HG03280 (cell line): ENCODE measurements at regions not wholly inside any gene's neighbourhood (a gene's known extent, or its start where the extent isn't known, plus 50 kb on each side); places are given as distances from the start of the nearest gene placed in this dataset.

Experiments used
- ATAC-seq: cut with Tn5 transposase; IDR thresholded peaks from one replicate; pipeline ENCODE4 v1.9.1; 2021; ENCODE audit warnings: mild to moderate bottlenecking, moderate library complexity; ENCODE audit not compliant: unreplicated experiment

DNA sequence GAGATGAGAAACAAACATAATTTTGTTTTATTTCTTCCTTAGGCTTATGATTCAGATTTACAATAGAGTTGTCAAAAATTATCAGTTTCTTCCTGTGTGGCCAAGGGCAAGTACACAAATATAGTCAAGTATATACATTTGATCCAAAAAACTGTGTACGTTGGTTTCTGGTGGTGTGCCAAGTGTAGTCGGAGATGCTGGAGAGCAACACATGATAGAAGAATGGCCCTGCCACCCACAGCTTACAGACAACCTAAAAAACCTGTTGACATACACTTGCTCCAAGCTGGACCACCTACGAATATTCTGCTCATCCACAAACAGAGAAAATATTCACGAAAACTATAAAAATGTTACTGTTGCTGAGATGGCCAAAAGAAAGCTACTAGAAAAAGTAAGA lies 890.8 kb upstream of the PHF14 start:
- ATAC-seq: no peak

- ATAC-seq: no peak
These were observed 889.9 kb upstream of the PHF14 start for GRCh38 chr7:10083766-10084165.

GRCh38 chr7:10085231-10085630 lies 888.4 kb upstream of the PHF14 start:
- no peak for ATAC-seq

GRCh38 chr7:10100572-10100971 lies 873.1 kb upstream of the PHF14 start:
- ATAC-seq: no peak

DNA sequence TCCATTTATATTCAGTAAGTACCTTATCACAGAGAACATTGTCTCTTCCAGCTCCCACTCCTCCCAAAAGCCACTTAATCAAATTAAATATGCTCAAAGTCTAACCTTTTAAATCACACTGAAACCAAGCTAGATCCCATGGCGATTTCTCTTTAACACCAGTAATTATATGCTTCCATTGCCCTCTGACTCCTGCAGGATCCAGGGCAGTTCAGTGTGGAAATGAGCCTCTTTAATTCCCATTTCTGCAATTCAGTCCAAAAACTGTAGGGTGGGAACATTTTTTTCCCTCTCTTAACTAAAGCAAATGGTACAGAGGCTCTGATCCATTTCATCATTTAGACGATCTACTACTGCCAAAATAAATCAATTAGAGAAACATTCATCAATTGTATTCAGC lies 872.3 kb upstream of the PHF14 start:
- no peak for ATAC-seq

DNA sequence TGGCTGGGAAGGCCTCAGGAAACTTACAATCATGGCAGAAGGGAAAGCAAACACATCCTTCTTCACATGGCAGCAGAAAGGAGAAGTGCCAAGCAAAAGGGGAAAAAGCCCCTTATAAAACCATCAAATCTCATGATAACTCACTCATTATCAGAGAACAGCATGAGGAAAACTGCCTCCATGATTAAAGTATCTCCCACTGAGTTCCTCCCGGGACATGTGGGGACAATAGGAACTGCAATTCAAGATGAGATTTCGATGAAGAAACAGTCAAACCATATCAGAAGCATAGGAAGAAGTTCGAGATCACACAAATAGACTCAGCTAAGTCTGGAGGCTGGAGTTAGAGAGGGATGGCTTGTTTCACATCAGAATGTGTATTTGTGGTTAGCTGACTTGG lies 869.4 kb upstream of the PHF14 start:
- no peak for ATAC-seq

GRCh38 chr7:10106609-10107008 lies 867.1 kb upstream of the PHF14 start:
- no peak for ATAC-seq

DNA sequence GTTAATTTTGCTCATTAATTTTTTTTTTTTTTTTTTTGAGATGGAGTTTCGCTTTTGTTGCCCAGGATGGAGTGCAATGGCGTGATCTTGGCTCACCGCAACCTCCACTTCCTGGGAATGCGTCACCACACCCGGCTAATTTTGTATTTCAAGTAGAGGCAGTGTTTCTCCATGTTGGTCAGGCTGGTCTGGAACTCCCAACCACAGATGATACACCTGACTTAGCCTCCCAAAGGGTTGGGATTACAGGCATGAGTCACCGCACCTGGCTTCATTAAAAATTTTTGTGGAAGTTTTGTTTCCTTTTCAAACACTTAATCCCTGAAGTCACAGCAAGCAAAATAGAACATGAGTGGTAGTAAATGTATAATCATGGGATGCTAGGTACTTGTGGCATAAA lies 857.2 kb upstream of the PHF14 start:
- no peak for ATAC-seq

DNA sequence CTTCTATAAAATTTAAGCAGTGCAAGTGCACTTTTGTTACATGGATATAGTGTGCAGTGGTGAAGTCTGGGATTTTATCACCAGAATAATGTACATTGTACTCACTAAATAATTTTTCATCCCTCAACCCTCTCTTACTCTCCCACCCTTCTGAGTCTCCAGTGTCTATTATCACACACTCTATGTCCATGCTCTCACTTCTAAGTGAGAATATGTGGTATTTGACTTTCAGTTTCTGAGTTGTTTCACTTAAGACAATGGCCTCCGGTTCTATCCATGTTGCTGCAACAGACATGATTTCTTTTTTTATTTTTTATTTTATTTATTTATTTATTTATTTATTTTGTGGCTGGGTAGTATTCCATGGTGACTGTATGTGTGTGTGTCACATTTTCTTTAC lies 855.9 kb upstream of the PHF14 start:
- no peak for ATAC-seq

DNA sequence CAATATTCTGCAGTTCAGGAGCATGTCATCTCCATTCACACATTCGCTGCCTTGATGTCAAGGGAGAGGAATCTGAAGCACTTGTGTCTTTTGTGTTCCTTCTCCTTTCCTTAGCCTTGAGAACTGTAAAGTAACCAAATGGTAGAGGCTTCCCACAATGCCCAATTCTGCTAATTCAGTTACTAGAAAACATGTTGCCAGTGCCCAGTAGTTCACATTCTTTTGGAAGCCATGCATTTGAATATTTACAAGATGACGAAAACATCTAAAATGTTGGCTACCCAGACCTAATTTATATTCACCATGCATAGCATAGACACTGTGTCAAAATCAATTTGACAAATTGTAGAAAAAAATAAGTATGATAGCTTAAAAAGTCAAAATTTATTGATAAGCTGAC lies 852.7 kb upstream of the PHF14 start:
- no peak for ATAC-seq

DNA sequence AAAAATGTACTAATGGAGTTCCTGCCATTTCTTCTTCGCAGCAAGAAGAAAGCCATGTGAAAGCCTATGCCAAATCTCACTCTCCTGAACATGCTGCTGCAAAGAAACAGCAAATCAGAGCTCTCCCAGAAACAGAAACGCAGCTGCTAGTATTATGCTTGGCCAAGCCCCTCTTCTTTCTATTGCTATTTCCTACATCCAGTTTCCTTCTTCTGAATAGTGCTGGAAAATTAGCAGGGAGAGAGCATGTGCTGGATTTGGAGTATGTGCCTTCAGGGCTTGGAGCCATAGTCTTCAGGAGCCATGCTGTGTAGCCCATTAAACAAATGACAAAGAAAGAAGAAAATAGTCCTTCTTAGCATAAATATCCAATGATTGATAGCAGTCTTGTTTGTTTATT lies 852.0 kb upstream of the PHF14 start:
- ATAC-seq: no peak

- ATAC-seq: no peak
These were observed 851.0 kb upstream of the PHF14 start for GRCh38 chr7:10122551-10123100.

DNA sequence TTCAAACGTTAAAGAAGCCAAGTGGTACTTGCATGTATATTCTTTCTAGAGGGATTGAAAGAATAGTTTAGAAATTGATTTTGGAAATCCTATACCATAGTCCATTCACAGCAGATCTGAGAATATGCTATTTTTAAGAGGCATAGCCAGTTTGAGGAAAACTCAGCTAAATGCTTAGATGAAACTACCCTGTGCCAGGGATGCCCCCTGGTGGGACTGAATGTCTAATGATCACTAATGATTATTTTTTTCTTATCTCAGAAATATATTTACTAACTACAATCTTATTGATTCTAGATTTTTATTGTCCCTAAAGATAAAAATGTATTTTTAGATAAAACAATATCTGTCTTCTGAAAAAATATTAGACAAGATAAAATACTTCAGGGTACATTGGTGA lies 844.9 kb upstream of the PHF14 start:
- no peak for ATAC-seq

- ATAC-seq: no peak
These were observed 835.4 kb upstream of the PHF14 start for GRCh38 chr7:10138087-10138854.

DNA sequence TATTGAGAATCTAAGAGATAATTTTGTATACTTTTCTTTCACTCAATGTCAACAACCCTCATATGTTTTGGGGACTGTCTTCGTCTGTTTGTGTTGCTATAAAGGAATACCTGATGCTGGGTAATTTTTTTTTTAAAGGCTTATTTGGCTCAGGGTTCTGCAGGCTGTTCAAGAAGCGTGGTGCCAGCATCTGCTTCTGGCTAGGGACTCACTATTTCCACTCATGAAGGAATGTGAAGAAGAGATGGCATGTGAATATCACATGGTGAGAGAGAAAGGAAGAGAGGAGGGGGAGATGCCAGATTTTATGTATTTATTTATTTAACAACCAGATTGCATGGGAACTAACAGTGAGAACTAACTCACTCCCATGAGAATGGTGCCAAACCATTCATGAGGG lies 827.4 kb upstream of the PHF14 start:
- ATAC-seq: no peak

DNA sequence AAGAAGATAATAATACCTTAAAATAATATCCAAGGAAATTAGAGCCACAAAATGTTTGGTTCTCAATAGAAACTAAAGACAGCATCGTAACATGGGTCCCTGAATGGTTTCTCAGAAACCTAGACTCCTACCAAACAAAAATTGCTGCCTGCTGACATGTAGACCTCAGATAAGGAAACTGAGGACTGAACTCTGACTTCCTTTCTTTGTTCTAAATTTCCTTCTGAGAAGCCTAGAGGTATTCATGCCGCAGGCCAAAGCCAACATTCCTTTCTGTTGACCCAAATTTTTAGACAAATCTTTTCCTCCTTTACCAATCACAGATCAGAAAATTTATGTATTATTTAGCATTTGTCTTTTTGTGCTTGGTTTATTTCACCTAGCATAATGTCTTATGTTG lies 816.7 kb upstream of the PHF14 start:
- ATAC-seq: no peak

DNA sequence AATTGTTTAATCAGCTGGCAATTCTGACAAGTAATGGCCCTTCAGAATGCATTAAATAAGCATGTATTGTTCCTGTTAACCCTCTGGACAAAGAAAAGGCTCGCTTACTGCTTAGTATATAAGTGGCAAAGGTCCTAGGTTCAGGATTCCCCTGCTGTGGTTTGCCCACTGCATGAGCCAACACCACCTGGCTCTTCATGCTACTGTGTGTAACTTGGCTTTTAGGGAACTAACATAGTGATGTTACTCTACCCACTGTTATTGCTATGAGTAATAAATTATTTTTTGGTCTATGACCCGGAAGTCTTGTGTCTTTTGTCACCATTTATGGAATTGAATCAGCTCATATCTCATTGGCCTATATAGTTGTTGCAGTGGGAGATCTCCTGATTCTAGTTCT lies 791.7 kb upstream of the PHF14 start:
- no peak for ATAC-seq

GRCh38 chr7:10192074-10192473 lies 781.6 kb upstream of the PHF14 start:
- ATAC-seq: no peak

GRCh38 chr7:10205696-10206095 lies 768.0 kb upstream of the PHF14 start:
- ATAC-seq: no peak

- no peak for ATAC-seq
These were observed 763.7 kb upstream of the PHF14 start for GRCh38 chr7:10210000-10210399.

DNA sequence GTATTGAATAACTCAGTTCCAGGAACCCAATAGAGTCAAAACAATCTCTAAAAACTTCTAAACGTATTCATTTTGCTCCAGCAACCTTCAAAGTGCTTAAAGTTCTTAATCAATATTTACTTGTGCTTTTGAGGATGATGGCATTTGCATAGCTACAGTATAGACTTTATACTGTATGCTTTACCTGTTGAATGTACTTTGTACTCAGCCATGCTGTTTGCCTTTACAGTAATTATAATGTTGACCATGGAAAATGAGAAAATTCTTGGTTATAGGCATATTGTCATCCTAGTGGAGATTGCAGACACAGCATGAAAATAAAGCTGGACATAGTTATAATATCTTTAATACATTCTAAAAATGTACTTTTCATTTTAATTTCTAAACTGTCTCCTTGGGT lies 762.7 kb upstream of the PHF14 start:
- no peak for ATAC-seq

DNA sequence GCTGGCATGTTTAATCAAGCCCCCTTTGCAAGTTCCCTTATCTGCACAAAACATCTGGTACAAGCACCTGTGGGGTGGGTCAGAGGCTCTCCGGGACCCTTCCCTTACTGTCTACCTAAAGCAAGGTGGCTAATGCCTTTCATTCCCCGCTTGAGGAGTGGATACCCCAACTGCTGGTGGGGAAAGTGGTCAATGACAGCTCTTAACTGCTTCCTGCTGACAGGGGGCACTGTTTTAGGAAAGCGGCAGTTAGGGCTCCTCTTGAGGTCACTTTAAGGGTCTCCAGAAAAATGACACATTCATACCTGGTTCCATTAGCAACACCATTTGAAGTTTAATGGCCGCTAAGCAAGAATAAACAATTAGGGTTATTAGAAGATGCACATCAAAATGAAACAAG lies 761.8 kb upstream of the PHF14 start:
- no peak for ATAC-seq

GRCh38 chr7:10212649-10213048 lies 761.0 kb upstream of the PHF14 start:
- no peak for ATAC-seq
